Stimulated activated memory B cell treated with anti-CD40 and anti-IgM and Interleukin-4, amounts not matched to agents 10 μg/mL and 1 μg/mL and 100 μg/mL, for 72 hours (primary cell): ENCODE measurements at regions not wholly inside any gene's neighbourhood (a gene's known extent, or its start where the extent isn't known, plus 50 kb on each side); places are given as distances from the start of the nearest gene placed in this dataset.

ENCODE experiments used
- ATAC-seq: fragments of 150-1000 bp; cut with Tn5 transposase; 2 replicates; pipeline ENCODE4 v1.10.0; 2021
- H3K27ac Mint-ChIP-seq: one replicate; pipeline ENCODE4 v1.8.0; 2022; ENCODE audit warnings: mild to moderate bottlenecking, mixed read lengths
- H3K27me3 Mint-ChIP-seq: one replicate; pipeline ENCODE4 v1.8.0; 2022; ENCODE audit warnings: mixed read lengths
- H3K36me3 Mint-ChIP-seq: one replicate; pipeline ENCODE4 v1.8.0; 2022; ENCODE audit warnings: mixed read lengths
- H3K4me1 Mint-ChIP-seq: one replicate; pipeline ENCODE4 v1.8.0; 2022; ENCODE audit warnings: mixed read lengths
- H3K4me3 Mint-ChIP-seq: one replicate; pipeline ENCODE4 v1.8.0; 2022; ENCODE audit warnings: mild to moderate bottlenecking, moderate library complexity, mixed read lengths
- H3K9me3 Mint-ChIP-seq: one replicate; pipeline ENCODE4 v1.8.0; 2022; ENCODE audit warnings: mixed read lengths

DNA sequence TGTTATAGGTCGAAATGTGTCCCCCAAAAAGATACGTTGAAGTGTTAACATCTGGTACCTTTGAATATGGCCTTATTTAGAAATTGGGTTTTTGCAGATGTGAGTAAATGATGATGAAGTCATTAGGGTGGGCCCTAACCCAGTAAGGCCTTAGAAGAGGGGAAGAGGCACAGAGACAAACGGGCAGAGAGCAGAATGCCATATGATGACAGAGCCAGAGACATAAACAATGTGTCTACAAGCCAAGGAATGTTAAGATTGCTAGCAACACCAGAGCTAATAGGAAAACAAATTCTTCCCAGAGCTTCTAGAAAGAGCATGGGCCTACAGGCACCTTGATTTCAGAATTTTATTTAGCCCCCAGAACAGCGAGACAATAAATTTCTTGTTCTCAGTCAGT is 693.1 kb upstream of the NECTIN3 start:
- no peak for ATAC-seq
- H3K4me3 Mint-ChIP-seq = no peak overlapping the region
- no peaks in the 10 kb centered on the region for H3K4me1 Mint-ChIP-seq
- H3K36me3 Mint-ChIP-seq = no peaks in the 10 kb centered on the region
- H3K27me3 Mint-ChIP-seq = no peaks in the 10 kb centered on the region
- H3K27ac Mint-ChIP-seq = no peak overlapping the region
- no peaks in the 10 kb centered on the region for H3K9me3 Mint-ChIP-seq

DNA sequence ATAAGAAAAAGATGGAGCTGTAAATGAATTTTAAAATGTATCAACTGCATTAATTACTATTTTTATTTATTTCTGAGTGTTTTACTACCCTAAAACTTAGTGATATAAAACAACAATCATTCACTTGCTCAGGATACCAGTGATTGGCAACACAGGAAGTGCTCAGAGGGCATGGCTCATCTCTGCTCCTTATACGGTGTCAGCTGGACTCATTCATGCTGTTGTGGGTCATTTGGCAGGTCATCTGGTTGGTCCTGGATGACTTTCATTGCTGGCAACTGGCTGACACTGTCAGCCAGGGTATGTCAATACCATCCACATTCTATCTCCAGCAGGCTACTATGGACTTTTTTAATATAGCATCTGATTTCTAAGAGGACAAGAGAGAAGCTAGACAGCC is 689.6 kb upstream of the NECTIN3 start:
- Mint-ChIP-seq H3K27ac (no peak overlapping the region), H3K4me1 (no peaks in the 10 kb centered on the region), H3K4me3 (no peak overlapping the region), H3K9me3 (peaks cover 2% of the 10 kb centered on the region), H3K27me3 (no peaks in the 10 kb centered on the region), H3K36me3 (no peaks in the 10 kb centered on the region)
- no peak for ATAC-seq

DNA sequence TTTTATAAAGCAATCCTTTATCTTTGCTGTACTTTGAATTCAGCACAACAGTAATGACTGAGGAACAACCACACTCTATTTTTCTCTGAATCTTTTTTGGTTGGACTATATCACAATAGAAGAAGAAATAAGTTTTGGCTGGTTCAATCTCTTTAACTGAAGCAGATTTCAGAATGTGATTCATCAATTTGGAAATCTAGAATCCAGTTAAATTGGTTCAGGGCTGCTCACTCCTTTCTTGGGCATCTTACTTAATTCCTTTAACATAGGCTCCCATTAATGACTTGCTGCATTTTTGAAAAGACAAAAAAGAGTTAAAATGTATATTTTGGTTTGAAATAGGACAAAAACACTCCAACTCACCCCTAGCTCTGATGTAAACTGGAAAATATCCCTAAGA is 688.3 kb upstream of the NECTIN3 start:
- Mint-ChIP-seq H3K36me3 (no peaks in the 10 kb centered on the region), H3K27ac (no peak overlapping the region), H3K27me3 (no peaks in the 10 kb centered on the region), H3K9me3 (peaks cover 4% of the 10 kb centered on the region), H3K4me1 (no peaks in the 10 kb centered on the region), H3K4me3 (no peak overlapping the region)
- no peak for ATAC-seq

DNA sequence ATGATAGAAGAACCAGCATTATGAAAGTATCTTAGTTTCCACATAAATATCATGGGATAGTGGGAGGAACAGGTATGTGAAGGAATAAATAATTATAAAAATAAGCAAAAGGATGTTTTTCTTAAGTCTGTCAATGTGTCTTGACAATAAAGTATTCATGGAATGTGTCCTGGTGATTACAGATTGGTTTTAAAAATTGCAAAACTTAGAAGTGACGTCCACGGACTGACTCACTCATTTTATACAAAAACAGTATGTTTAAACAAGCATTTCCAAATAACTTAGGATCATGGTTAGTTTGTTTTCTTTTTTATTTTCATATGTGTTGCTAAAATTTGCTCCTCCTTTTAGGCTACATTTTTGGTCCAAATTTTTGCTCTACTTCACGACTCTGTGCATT is 687.0 kb upstream of the NECTIN3 start:
- Mint-ChIP-seq H3K9me3 (peaks cover 4% of the 10 kb centered on the region), H3K27me3 (no peaks in the 10 kb centered on the region), H3K4me1 (no peaks in the 10 kb centered on the region), H3K27ac (no peak overlapping the region), H3K36me3 (no peaks in the 10 kb centered on the region), H3K4me3 (no peak overlapping the region)
- ATAC-seq = no peak

DNA sequence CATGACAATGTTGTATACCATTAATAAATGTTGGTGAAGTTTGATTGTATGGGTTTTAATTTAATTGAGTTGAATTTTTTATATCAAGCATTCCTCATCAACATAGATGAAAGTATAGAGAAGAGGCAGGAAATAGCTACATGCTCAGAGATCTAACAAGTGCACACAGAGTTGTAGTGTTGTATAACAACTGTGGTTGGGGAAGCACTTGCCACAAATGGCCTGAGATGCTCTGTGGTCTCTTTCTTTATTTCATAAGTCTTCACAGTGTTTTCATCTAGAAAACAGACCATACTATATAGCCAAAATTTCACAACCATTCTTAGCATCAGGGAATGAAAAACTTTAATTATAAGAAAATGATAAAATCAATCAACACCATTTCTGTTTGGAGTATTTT is 682.6 kb upstream of the NECTIN3 start:
- Mint-ChIP-seq H3K4me1 (no peaks in the 10 kb centered on the region), H3K9me3 (peaks cover 4% of the 10 kb centered on the region), H3K4me3 (no peak overlapping the region), H3K27ac (no peak overlapping the region), H3K36me3 (no peaks in the 10 kb centered on the region), H3K27me3 (no peaks in the 10 kb centered on the region)
- ATAC-seq = no peak

DNA sequence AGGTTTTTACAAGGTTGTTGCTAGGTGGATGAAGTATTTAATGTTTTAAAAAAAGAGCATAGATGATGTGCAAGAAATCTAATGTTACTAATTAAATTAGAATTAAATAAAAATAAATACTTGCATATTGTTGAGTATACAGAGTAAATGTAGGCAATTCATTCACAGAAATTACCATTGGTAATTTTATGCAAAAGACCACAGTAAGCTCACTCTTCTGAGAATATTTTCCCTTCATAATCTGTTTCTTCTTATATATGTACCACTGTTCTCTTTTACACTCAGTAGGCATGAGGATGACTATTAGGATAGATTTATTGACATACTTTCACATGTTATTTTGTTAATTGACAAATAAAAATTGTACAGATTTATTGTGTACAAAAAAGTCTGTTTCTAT is 681.2 kb upstream of the NECTIN3 start:
- H3K27me3 Mint-ChIP-seq = no peaks in the 10 kb centered on the region
- no peaks in the 10 kb centered on the region for H3K36me3 Mint-ChIP-seq
- no peaks in the 10 kb centered on the region for H3K4me1 Mint-ChIP-seq
- peaks cover 4% of the 10 kb centered on the region for H3K9me3 Mint-ChIP-seq
- no peak overlapping the region for H3K27ac Mint-ChIP-seq
- no peak overlapping the region for H3K4me3 Mint-ChIP-seq
- ATAC-seq = no peak

DNA sequence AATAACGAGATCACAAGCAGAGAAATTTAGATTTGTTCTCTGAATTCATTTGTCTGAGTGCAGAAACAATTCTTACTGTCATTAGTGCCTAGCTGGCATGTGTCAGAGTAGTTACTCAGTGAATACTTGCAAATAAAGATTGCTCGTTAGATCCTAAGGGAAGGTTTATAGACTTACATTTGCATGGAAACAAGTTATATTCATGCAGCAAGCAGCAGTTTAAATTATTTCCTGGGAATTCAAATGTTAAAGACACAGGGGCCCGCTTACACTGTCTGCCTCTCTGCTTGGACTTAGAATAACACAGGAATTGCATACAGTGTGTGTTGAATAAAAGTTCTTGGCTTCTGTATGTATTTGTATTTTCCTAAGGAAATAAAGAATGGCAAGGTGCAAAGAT is 680.6 kb upstream of the NECTIN3 start:
- peaks cover 4% of the 10 kb centered on the region for H3K9me3 Mint-ChIP-seq
- no peaks in the 10 kb centered on the region for H3K36me3 Mint-ChIP-seq
- H3K4me1 Mint-ChIP-seq = no peaks in the 10 kb centered on the region
- H3K27me3 Mint-ChIP-seq = no peaks in the 10 kb centered on the region
- no peak overlapping the region for H3K27ac Mint-ChIP-seq
- no peak overlapping the region for H3K4me3 Mint-ChIP-seq
- ATAC-seq = no peak

DNA sequence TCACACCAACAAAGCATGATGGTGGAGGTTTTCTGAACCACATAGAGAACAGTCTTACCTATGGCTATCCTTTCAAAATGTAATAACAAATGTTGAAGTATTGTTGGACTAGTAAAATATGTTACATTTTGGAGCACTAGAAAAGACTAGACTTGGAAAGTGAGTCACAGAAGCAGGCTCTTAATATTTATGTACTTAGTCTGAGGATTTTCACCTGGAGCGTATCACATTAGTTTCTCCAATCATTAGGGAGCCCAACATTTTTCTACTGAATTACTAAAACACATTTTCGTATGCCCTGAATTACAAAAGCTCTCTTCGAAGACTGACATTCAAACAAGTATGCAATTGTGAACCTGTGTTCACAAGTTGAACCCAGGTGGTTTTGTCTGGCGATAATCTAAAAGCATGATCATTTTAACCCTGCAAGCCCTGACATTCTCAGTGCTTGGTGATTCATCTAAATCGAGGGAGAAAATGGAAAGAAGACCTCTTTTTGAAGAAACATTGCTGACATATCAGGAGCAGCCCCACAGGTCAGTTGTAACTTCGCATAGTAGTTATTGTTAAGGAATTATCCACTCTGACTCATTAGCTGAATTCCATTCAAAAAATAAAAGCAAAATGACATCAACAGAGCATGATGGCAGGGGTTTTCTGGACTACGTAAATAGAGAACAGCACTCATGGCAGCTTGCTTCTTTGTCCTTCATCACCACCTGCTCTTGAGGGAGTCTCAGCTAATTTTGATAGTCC is 679.8 kb upstream of the NECTIN3 start:
- ATAC-seq = no peak
- no peaks in the 10 kb centered on the region for H3K27me3 Mint-ChIP-seq
- H3K36me3 Mint-ChIP-seq = no peaks in the 10 kb centered on the region
- no peak overlapping the region for H3K4me3 Mint-ChIP-seq
- no peaks in the 10 kb centered on the region for H3K4me1 Mint-ChIP-seq
- H3K9me3 Mint-ChIP-seq = peaks cover 2% of the 10 kb centered on the region
- no peak overlapping the region for H3K27ac Mint-ChIP-seq

DNA sequence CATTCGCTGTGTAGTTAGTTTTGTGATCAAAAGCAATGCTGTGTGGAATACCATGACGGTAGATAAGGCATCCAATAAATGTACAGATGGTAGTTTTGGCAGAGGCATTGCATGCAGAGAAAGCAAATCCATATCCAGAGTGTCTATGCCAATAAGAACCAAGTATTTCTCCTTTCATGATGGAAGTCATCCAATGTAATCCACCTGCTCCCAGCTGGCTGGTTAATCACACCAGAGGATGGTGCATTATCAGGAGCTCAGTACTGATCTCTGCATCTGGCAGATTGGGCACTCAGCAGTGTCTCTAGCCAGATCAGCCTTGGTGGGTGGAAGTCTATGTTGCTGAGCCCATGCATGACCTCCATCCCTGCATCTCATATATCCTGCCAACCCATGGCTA is 677.7 kb upstream of the NECTIN3 start:
- Mint-ChIP-seq H3K27me3 (no peaks in the 10 kb centered on the region), H3K4me3 (no peak overlapping the region), H3K9me3 (no peaks in the 10 kb centered on the region), H3K27ac (no peak overlapping the region), H3K4me1 (no peaks in the 10 kb centered on the region), H3K36me3 (no peaks in the 10 kb centered on the region)
- peak; percentile 20 for ATAC-seq

DNA sequence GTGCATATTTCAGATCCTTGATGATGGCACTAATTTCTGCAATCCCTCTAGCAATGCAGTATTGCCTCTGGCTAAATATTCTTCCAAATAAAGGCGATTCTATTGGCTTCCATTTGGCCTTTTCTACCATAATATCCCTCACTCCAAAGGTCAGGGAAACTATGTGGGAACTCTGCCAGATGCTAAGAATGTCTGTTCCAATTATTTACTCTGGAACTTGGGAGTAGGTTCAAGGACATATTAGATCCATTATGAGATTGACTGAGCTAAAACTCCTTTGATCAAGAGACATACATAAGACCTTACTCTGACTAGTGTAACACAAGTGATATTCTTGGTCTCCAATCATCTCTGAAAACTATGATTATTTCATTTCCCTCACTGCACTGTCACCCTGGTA is 674.5 kb upstream of the NECTIN3 start:
- ATAC-seq = no peak
- Mint-ChIP-seq H3K4me3 (no peak overlapping the region), H3K27me3 (no peaks in the 10 kb centered on the region), H3K27ac (no peak overlapping the region), H3K36me3 (no peaks in the 10 kb centered on the region), H3K9me3 (peaks cover 9% of the 10 kb centered on the region), H3K4me1 (no peaks in the 10 kb centered on the region)

DNA sequence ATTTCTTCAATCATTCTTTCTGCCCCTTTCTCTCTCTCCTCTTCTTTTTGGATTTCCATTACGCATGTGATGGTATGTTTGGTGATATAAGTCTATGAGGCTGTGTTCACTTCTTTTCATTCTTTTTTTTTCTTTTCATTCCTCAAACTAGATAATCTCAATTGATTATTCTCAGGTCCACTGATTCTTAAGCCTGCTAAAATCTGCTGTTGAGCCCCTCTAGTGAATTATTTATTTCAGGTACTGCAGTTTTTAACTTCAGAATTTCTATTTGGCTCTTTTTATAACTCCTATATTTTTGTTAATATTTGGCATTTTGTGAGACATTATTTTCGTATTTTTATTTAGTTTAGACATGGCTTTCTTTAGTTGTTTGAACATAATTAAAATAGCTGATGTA is 671.3 kb upstream of the NECTIN3 start:
- Mint-ChIP-seq H3K27me3 (no peaks in the 10 kb centered on the region), H3K36me3 (no peaks in the 10 kb centered on the region), H3K9me3 (peaks cover 9% of the 10 kb centered on the region), H3K4me1 (no peaks in the 10 kb centered on the region), H3K27ac (no peak overlapping the region), H3K4me3 (no peak overlapping the region)
- no peak for ATAC-seq

DNA sequence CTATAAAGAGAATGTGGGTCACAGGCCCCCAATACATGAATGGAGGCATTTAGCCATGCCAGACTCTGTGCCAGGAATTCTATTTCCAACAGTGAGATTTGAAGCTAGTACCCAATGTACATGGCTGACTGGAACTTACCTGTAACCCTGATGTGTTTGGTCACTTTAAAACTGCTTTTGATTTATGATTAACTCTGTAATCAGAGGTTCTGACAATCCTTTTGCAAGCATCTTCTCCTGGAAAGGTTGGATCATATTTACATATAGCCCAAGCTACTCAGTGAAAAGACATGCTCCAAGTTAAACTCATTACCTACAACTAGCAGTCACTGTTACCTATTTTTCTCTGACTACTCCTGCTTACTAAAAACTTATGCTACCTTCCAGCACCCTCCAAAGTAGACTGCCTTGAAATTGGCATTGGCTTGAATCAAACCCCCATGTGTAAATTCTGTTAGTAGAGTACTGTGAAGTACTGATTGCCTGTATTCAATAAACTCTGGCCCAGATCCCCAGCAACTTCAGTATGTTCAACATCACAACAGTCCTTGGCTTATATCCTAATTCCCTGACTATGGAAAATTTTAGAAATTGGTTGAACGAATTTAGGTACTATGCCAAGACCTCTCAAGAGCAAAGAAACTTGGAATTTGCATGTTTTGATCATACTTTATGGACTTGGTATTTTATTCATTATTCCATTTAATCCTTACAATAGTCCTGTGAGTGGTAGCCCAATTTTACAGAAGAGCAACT is 665.6 kb upstream of the NECTIN3 start:
- H3K36me3 Mint-ChIP-seq = no peaks in the 10 kb centered on the region
- H3K4me1 Mint-ChIP-seq = no peaks in the 10 kb centered on the region
- ATAC-seq = no peak
- no peaks in the 10 kb centered on the region for H3K27me3 Mint-ChIP-seq
- no peak overlapping the region for H3K4me3 Mint-ChIP-seq
- H3K9me3 Mint-ChIP-seq = no peaks in the 10 kb centered on the region
- H3K27ac Mint-ChIP-seq = no peak overlapping the region

DNA sequence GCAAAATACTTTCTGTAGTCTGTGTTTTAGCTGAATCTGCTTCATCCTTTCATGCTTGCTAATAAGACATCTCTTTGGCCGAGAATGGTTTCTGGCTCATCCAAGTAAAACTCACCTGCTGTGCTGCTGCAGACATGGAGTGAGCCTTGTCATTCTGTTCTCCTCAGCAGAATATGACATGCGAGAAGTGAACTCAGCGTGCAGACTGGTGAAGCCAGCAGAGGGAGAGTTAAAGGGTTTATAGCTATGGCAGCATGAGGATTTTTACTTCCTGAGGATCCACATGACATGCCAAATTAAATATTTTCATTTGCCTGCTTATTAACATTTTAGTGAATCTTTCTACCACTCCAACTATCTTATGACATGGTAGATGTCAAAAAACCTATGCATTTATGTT is 658.4 kb upstream of the NECTIN3 start:
- Mint-ChIP-seq H3K9me3 (no peaks in the 10 kb centered on the region), H3K36me3 (no peaks in the 10 kb centered on the region), H3K4me1 (no peaks in the 10 kb centered on the region), H3K27me3 (no peaks in the 10 kb centered on the region), H3K4me3 (no peak overlapping the region), H3K27ac (no peak overlapping the region)
- no peak for ATAC-seq

DNA sequence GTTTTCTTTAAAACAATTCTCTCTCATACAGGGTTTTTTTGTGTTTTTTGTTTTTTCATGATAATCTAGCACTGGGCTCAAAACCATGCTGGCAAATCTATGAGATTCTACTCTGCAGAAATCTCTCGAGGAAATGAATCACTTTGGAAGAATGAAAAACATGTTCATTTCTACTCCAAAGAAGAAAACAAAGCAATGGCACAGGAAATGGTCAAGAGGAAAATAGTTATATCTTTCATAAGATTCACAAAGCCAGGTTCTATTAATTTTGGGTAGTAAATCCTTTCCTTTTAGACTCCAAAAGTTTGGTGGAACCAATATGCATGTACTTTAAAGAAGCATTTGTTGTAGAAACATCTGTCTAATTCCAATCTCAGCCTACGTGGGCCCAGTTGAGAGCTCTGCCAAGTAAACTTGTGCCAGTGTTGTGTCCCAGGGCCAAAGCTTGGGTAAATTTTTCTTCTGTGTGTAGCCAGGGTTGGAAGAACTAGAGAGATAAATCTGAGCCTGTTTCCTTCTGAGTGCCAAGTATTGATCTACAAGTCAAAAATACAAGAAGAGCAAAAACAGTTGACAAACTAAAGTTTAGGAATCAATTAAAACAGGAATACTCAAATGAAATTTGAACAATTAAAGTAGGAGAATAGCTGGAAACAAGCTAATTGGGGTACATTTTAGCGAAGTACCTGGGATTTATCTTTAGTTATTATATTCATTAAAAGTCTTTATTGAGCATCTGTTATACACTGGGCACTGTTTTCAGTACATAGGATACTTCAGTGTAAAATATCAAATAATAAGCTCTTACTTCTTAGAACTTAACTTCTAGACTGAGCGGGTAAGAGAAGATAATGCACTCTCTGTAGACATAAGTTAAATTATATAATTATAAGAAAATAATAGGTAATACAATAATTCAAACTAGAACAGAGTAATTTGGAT is 657.5 kb upstream of the NECTIN3 start:
- no peaks in the 10 kb centered on the region for H3K36me3 Mint-ChIP-seq
- no peak overlapping the region for H3K27ac Mint-ChIP-seq
- ATAC-seq = no peak
- no peaks in the 10 kb centered on the region for H3K4me1 Mint-ChIP-seq
- H3K4me3 Mint-ChIP-seq = no peak overlapping the region
- no peaks in the 10 kb centered on the region for H3K27me3 Mint-ChIP-seq
- no peaks in the 10 kb centered on the region for H3K9me3 Mint-ChIP-seq

DNA sequence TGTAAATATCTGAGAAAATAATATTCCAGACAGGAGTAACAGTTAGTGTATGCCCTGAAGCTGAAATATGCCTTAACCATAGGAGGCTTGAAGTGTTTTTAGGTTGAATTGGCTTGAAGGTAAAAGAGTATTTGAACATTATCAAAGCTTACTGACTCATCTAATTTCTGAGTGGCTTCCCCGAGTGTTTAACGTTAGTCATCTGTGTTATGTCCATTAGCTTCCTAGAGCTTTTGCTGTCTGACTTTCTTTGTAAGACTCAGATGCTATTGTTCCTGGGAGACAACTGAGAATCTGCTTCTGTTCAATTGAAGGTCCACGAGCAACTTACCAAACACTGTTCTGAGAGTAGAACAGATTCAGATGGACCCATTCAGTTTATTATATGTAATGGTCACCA is 656.8 kb upstream of the NECTIN3 start:
- H3K27me3 Mint-ChIP-seq = no peaks in the 10 kb centered on the region
- H3K4me3 Mint-ChIP-seq = no peak overlapping the region
- H3K4me1 Mint-ChIP-seq = no peaks in the 10 kb centered on the region
- ATAC-seq = no peak
- no peaks in the 10 kb centered on the region for H3K36me3 Mint-ChIP-seq
- no peaks in the 10 kb centered on the region for H3K9me3 Mint-ChIP-seq
- H3K27ac Mint-ChIP-seq = no peak overlapping the region
